ENCODE measurements at regions not wholly inside any gene's neighbourhood (a gene's known extent, or its start where the extent isn't known, plus 50 kb on each side); places are given as distances from the start of the nearest gene placed in this dataset.

DNA sequence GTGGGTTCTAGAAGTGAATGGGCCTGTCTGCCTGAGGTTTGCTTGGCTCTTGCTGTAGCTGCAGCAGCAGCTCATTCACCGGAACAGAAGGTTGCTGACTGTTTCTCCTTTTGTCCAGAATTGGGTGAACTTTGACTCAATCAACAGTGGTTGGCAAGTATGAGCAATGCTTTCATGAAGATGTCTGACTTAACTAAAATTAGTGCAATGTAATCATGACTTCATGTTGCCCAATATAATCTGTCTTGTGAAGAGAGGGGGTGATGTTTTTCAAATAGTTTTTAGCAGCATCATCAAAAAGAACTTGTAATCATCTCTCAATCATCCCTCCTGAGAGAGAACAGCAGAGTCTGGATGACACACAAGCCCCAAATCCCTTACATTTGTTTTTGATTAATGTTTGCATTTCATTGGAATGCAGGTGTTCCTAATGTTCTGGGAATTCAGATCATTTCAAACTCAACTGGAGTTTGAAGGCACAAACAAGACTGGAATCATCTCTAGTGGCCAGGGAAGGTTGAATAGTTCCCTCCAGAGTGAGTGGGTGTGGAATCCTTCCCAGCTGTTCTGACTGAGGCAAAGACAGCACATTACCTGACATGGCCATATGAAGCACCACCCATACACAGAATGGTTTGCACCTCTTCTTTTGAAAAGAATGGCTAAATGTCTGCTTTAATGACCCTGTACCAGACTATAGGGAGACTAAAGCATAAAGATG, 82.9 kb downstream of the HLX start:
- Histone ChIP-seq H3K27me3 (replicated peaks in 1 of 4; ENCODE audit: control extremely low read depth in 1 of 4, control insufficient read depth in 3 of 4, insufficient read depth in 4 of 4, low read length in 3 of 4) (no peaks in the 10 kb centered on the region), H3K4me2 (replicated peaks; ENCODE audit: low read depth, low read length, poor library complexity, severe bottlenecking) (no peak overlapping the region), H3K9me3 (ENCODE audit: control extremely low read depth in 1 of 3, control insufficient read depth in 2 of 3, insufficient read depth in 1 of 3, low read length in 2 of 3) (peaks cover 0 to 6% (median 3%) of the 10 kb centered on the region in 3 donors), H3K36me3 (replicated peaks in 1 of 2; ENCODE audit: control extremely low read depth in 1 of 2, control insufficient read depth in 1 of 2, extremely low read depth in 1 of 2, insufficient read depth in 2 of 2, low read length in 1 of 2) (no peaks in the 10 kb centered on the region), H3K9ac (ENCODE audit: low read length) (no peak overlapping the region), H2AFZ (ENCODE audit: insufficient read depth, low read depth, low read length, poor library complexity, severe bottlenecking) (no peak overlapping the region), H3K79me2 (ENCODE audit: control insufficient read depth, insufficient read depth, low read length) (no peaks in the 10 kb centered on the region), H3K4me3 (ENCODE audit: control extremely low read depth in 1 of 5, extremely low read depth in 1 of 5, insufficient read depth in 1 of 5, low read depth in 2 of 5, low read length in 4 of 5) (no peak overlapping the region), H3K4me1 (ENCODE audit: control insufficient read depth in 2 of 2, insufficient read depth in 2 of 2, low read length in 2 of 2) (no peaks in the 10 kb centered on the region), H4K20me1 (ENCODE audit: control insufficient read depth, insufficient read depth, low read length, poor library complexity, severe bottlenecking) (no peaks in the 10 kb centered on the region), H3K27ac (ENCODE audit: low read length in 2 of 2) (no peak overlapping the region)
- H3K27ac Mint-ChIP-seq, result no peak overlapping the region
- no peak overlapping the region for H3K4me3 Mint-ChIP-seq
- H3K9me3 Mint-ChIP-seq (ENCODE audit: insufficient read depth), result peaks cover 10% of the 10 kb centered on the region
- DNase-seq (no peak), ATAC-seq (ENCODE audit: low read depth) (no peak)
- intact Hi-C loops (cut with micrococcal nuclease), result no loop called here
- POLR2A ChIA-PET, result no interaction called here
- 75% methylated on average over 1 of the region's 1 CpG for WGBS (ENCODE audit: insufficient coverage)
- H3K27me3 Mint-ChIP-seq, result no peaks in the 10 kb centered on the region
- TF ChIP-seq EZH2 (IDR thresholded peaks at IDR 0.05; ENCODE audit: borderline replicate concordance, insufficient read depth, low read depth, low read length, poor library complexity, severe bottlenecking) (no peak), CTCF (IDR thresholded peaks at IDR 0.05) (no peak)
- H3K4me1 Mint-ChIP-seq, result no peaks in the 10 kb centered on the region
- CTCF ChIA-PET, result no interaction called here

GRCh38 chr1:220966041-220966440, 86.8 kb downstream of the HLX start:
- no peak for TF ChIP-seq CTCF (IDR thresholded peaks at IDR 0.05)
- no peaks in the 10 kb centered on the region for H4K20me1 ChIP-seq (ENCODE audit: control insufficient read depth, insufficient read depth, low read length, poor library complexity, severe bottlenecking)
- ChIA-PET POLR2A (no interaction called here), CTCF (no interaction called here)
- H3K4me1 ChIP-seq (ENCODE audit: control insufficient read depth in 2 of 2, insufficient read depth in 2 of 2, low read length in 2 of 2), result no peaks in the 10 kb centered on the region
- H3K27me3 Mint-ChIP-seq, result peaks cover 3% of the 10 kb centered on the region
- H3K36me3 ChIP-seq (replicated peaks in 1 of 2; ENCODE audit: control extremely low read depth in 1 of 2, control insufficient read depth in 1 of 2, extremely low read depth in 1 of 2, insufficient read depth in 2 of 2, low read length in 1 of 2), result no peaks in the 10 kb centered on the region
- no peak overlapping the region for H3K4me3 Mint-ChIP-seq
- no CpG with 5 or more reads among the region's 3 CpGs for WGBS (ENCODE audit: insufficient coverage)
- intact Hi-C loops (cut with micrococcal nuclease), result no loop called here
- H3K4me1 Mint-ChIP-seq, result no peaks in the 10 kb centered on the region
- H3K9ac ChIP-seq (ENCODE audit: low read length), result no peak overlapping the region
- DNase-seq, result no peak
- no peak overlapping the region for H2AFZ ChIP-seq (ENCODE audit: insufficient read depth, low read depth, low read length, poor library complexity, severe bottlenecking)
- H3K27me3 ChIP-seq (replicated peaks in 1 of 4; ENCODE audit: control extremely low read depth in 1 of 4, control insufficient read depth in 3 of 4, insufficient read depth in 4 of 4, low read length in 3 of 4), result no peaks in the 10 kb centered on the region
- no peak overlapping the region for H3K4me2 ChIP-seq (replicated peaks; ENCODE audit: low read depth, low read length, poor library complexity, severe bottlenecking)
- H3K27ac ChIP-seq (ENCODE audit: low read length in 2 of 2), result no peak overlapping the region
- no peak for ATAC-seq (ENCODE audit: low read depth)
- no peaks in the 10 kb centered on the region for H3K79me2 ChIP-seq (ENCODE audit: control insufficient read depth, insufficient read depth, low read length)
- no peak overlapping the region for H3K4me3 ChIP-seq (ENCODE audit: control extremely low read depth in 1 of 5, extremely low read depth in 1 of 5, insufficient read depth in 1 of 5, low read depth in 2 of 5, low read length in 4 of 5)
- peaks cover 0 to 6% (median 3%) of the 10 kb centered on the region in 3 donors for H3K9me3 ChIP-seq (ENCODE audit: control extremely low read depth in 1 of 3, control insufficient read depth in 2 of 3, insufficient read depth in 1 of 3, low read length in 2 of 3)
- no peak overlapping the region for H3K27ac Mint-ChIP-seq
- H3K9me3 Mint-ChIP-seq (ENCODE audit: insufficient read depth), result peaks cover 10% of the 10 kb centered on the region

Data from B cell (primary cell).